ENCODE measurements at regions not wholly inside any gene's neighbourhood (a gene's known extent, or its start where the extent isn't known, plus 50 kb on each side); places are given as distances from the start of the nearest gene placed in this dataset.

- TF ChIP-seq SIN3A (IDR thresholded peaks at IDR 0.05; ENCODE audit: borderline replicate concordance, insufficient read depth, low read length) = no peak
- TF ChIP-seq REST (IDR thresholded peaks at IDR 0.05; ENCODE audit: insufficient read depth in 1 of 2, low read depth in 2 of 2, low read length in 2 of 2) = no peak
- no peak for TF ChIP-seq FOXP2 (optimal IDR thresholded peaks at IDR 0.05; ENCODE audit: borderline replicate concordance, extremely low read depth, extremely low read length, insufficient read depth)
- no peak for TF ChIP-seq TAF1 (IDR thresholded peaks at IDR 0.05; ENCODE audit: borderline replicate concordance, insufficient read depth, low read length)
- TF ChIP-seq POLR2AphosphoS5 (IDR thresholded peaks at IDR 0.05; ENCODE audit: low read depth, low read length) = no peak
Measured at GRCh38 chr4:138889216-138889615, 126.4 kb upstream of the NOCT start.

- no peak for TF ChIP-seq TAF1 (IDR thresholded peaks at IDR 0.05; ENCODE audit: borderline replicate concordance, insufficient read depth, low read length)
- TF ChIP-seq FOXP2 (optimal IDR thresholded peaks at IDR 0.05; ENCODE audit: borderline replicate concordance, extremely low read depth, extremely low read length, insufficient read depth) = no peak
- no peak for TF ChIP-seq REST (IDR thresholded peaks at IDR 0.05; ENCODE audit: insufficient read depth in 1 of 2, low read depth in 2 of 2, low read length in 2 of 2)
- TF ChIP-seq POLR2AphosphoS5 (IDR thresholded peaks at IDR 0.05; ENCODE audit: low read depth, low read length) = no peak
- no peak for TF ChIP-seq SIN3A (IDR thresholded peaks at IDR 0.05; ENCODE audit: borderline replicate concordance, insufficient read depth, low read length)
Measured at GRCh38 chr4:138887741-138888140, 127.8 kb upstream of the NOCT start.

- TF ChIP-seq TAF1 (IDR thresholded peaks at IDR 0.05; ENCODE audit: borderline replicate concordance, insufficient read depth, low read length) (no peak), SIN3A (IDR thresholded peaks at IDR 0.05; ENCODE audit: borderline replicate concordance, insufficient read depth, low read length) (no peak), FOXP2 (optimal IDR thresholded peaks at IDR 0.05; ENCODE audit: borderline replicate concordance, extremely low read depth, extremely low read length, insufficient read depth) (no peak), REST (IDR thresholded peaks at IDR 0.05; ENCODE audit: insufficient read depth in 1 of 2, low read depth in 2 of 2, low read length in 2 of 2) (no peak), POLR2AphosphoS5 (IDR thresholded peaks at IDR 0.05; ENCODE audit: low read depth, low read length) (no peak)
Measured at GRCh38 chr4:138887341-138887740, 128.2 kb upstream of the NOCT start.

GRCh38 chr4:138879757-138880156, 135.8 kb upstream of the NOCT start:
- TF ChIP-seq TAF1 (IDR thresholded peaks at IDR 0.05; ENCODE audit: borderline replicate concordance, insufficient read depth, low read length) = no peak

GRCh38 chr4:138875891-138876608, 139.5 kb upstream of the NOCT start:
- TF ChIP-seq FOXP2 (optimal IDR thresholded peaks at IDR 0.05; ENCODE audit: borderline replicate concordance, extremely low read depth, extremely low read length, insufficient read depth) (no peak), POLR2AphosphoS5 (IDR thresholded peaks at IDR 0.05; ENCODE audit: low read depth, low read length) (no peak), SIN3A (IDR thresholded peaks at IDR 0.05; ENCODE audit: borderline replicate concordance, insufficient read depth, low read length) (no peak), REST (IDR thresholded peaks at IDR 0.05; ENCODE audit: insufficient read depth in 1 of 2, low read depth in 2 of 2, low read length in 2 of 2) (no peak), TAF1 (IDR thresholded peaks at IDR 0.05; ENCODE audit: borderline replicate concordance, insufficient read depth, low read length) (no peak)

All from PFSK-1 (cell line).